ENCODE measurements at regions not wholly inside any gene's neighbourhood (a gene's known extent, or its start where the extent isn't known, plus 50 kb on each side); places are given as distances from the start of the nearest gene placed in this dataset.

GRCh38 chr13:111981446-111982165, 85.3 kb upstream of the SOX1 start:
- no peak for TF ChIP-seq CTCF (conservative IDR thresholded peaks at IDR 0.05 in 1 of 2, IDR thresholded peaks at IDR 0.05 in 1 of 2; ENCODE audit: extremely low read depth in 1 of 2, insufficient read depth in 1 of 2, low read depth in 1 of 2, low read length in 2 of 2)
- TF ChIP-seq EZH2 (IDR thresholded peaks at IDR 0.05; ENCODE audit: borderline replicate concordance, low read length) = no peak

Data from mammary epithelial cell (primary cell).